HG03139 (cell line): ENCODE measurements at regions not wholly inside any gene's neighbourhood (a gene's known extent, or its start where the extent isn't known, plus 50 kb on each side); places are given as distances from the start of the nearest gene placed in this dataset.
"Not testable (repeated sequence)": the region's sequence is repeated elsewhere in the genome, so short reads cannot be mapped to it uniquely, and the experiment has no call there.

Experiments
- ATAC-seq: cut with Tn5 transposase; IDR thresholded peaks from one replicate; pipeline ENCODE4 v1.9.1; 2021; ENCODE audit not compliant: unreplicated experiment

- no peak for ATAC-seq
Observed at GRCh38 chr5:87185838-87186237, 81.8 kb upstream of the RASA1 start.

GRCh38 chr5:87188391-87188790 is 79.3 kb upstream of the RASA1 start:
- ATAC-seq, result no peak

GRCh38 chr5:87190041-87190440 is 77.6 kb upstream of the RASA1 start:
- no peak for ATAC-seq

GRCh38 chr5:87190687-87191086 is 77.0 kb upstream of the RASA1 start:
- no peak for ATAC-seq

- ATAC-seq, result no peak
Observed at GRCh38 chr5:87191645-87192044, 76.0 kb upstream of the RASA1 start.

GRCh38 chr5:87195104-87195591 is 72.5 kb upstream of the RASA1 start:
- ATAC-seq, result no peak

- no peak for ATAC-seq
Observed at GRCh38 chr5:87195616-87196015, 72.1 kb upstream of the RASA1 start.

GRCh38 chr5:87198010-87198409 is 69.7 kb upstream of the RASA1 start:
- ATAC-seq, result no peak

GRCh38 chr5:87199246-87199645 is 68.4 kb upstream of the RASA1 start:
- not testable (repeated sequence) for ATAC-seq

GRCh38 chr5:87199704-87200103 is 68.0 kb upstream of the RASA1 start:
- ATAC-seq, result not testable (repeated sequence)

GRCh38 chr5:87210076-87210475 is 57.6 kb upstream of the RASA1 start:
- no peak for ATAC-seq

GRCh38 chr5:87210743-87211142 is 56.9 kb upstream of the RASA1 start:
- ATAC-seq, result no peak

- no peak for ATAC-seq
Observed at GRCh38 chr5:87211676-87212075, 56.0 kb upstream of the RASA1 start.

- not testable (repeated sequence) for ATAC-seq
Observed at GRCh38 chr5:87212183-87212582, 55.5 kb upstream of the RASA1 start.

- ATAC-seq, result not testable (repeated sequence)
Observed at GRCh38 chr5:87217480-87217879, 50.2 kb upstream of the RASA1 start.
